ENCODE measurements at regions not wholly inside any gene's neighbourhood (a gene's known extent, or its start where the extent isn't known, plus 50 kb on each side); places are given as distances from the start of the nearest gene placed in this dataset.

- intact Hi-C loops (cut with micrococcal nuclease): no loop called here
- no peak overlapping the region for H3K27ac ChIP-seq (ENCODE audit: insufficient read depth, low read depth, low read length)
- H3K4me3 ChIP-seq (replicated peaks in 1 of 3; ENCODE audit: insufficient read depth in 1 of 3, low read depth in 1 of 3, low read length in 3 of 3): no peak overlapping the region
- H2AFZ ChIP-seq (ENCODE audit: low read depth, low read length): no peak overlapping the region
- no peaks in the 10 kb centered on the region for H3K9me3 ChIP-seq (replicated peaks; ENCODE audit: control insufficient read depth, insufficient read depth, low read length)
- H3K4me2 ChIP-seq (ENCODE audit: insufficient read depth, low read length): no peak overlapping the region
- H4K20me1 ChIP-seq (replicated peaks; ENCODE audit: control insufficient read depth, extremely low read depth, insufficient read depth, low read length): no peaks in the 10 kb centered on the region
- no peaks in the 10 kb centered on the region for H3K79me2 ChIP-seq (ENCODE audit: control insufficient read depth, insufficient read depth, low read length)
- DNase-seq (ENCODE audit: low read depth, low spot score): no peak
- H3K9ac ChIP-seq (replicated peaks; ENCODE audit: extremely low read depth, insufficient read depth, low read length): no peak overlapping the region
- no peaks in the 10 kb centered on the region for H3K9me1 ChIP-seq (replicated peaks; ENCODE audit: control insufficient read depth, extremely low read depth, insufficient read depth, low read length)
- POLR2A ChIA-PET: no interaction called here
- TF ChIP-seq EZH2 (IDR thresholded peaks at IDR 0.05; ENCODE audit: borderline replicate concordance, low read depth, low read length, severe bottlenecking) (no peak), MYC (IDR thresholded peaks at IDR 0.05; ENCODE audit: low read depth, low read length) (no peak), GATA2 (IDR thresholded peaks at IDR 0.05; ENCODE audit: insufficient read depth, insufficient read length, low read depth, low read length) (no peak), JUN (IDR thresholded peaks at IDR 0.05; ENCODE audit: borderline replicate concordance, insufficient read depth, insufficient read length, low read depth) (no peak), CTCF (IDR thresholded peaks at IDR 0.05; ENCODE audit: extremely low read depth in 1 of 2, insufficient read depth in 1 of 2, low read depth in 1 of 2, low read length in 2 of 2) (no peak), POLR2A (IDR thresholded peaks at IDR 0.05; ENCODE audit: low read depth, low read length) (no peak), MAX (IDR thresholded peaks at IDR 0.05; ENCODE audit: insufficient read depth, insufficient read length) (no peak), POLR2AphosphoS5 (IDR thresholded peaks at IDR 0.05; ENCODE audit: insufficient read depth, low read depth, low read length) (no peak), FOS (IDR thresholded peaks at IDR 0.05; ENCODE audit: borderline replicate concordance, insufficient read depth, low read length) (no peak)
- FAIRE-seq: no peak
- CTCF ChIA-PET: no interaction called here
- H3K27me3 ChIP-seq (ENCODE audit: control insufficient read depth in 2 of 2, insufficient read depth in 2 of 2, low read length in 2 of 2): no peaks in the 10 kb centered on the region
- no TSS peak for BruUV-seq (replicated peaks)
- dilution Hi-C loops (cut with MboI; ENCODE audit: extremely low pct_ligation_motif_present, low sequenced_read_pairs): no loop called here
- peaks cover 40% of the 10 kb centered on the region for H3K4me1 ChIP-seq (ENCODE audit: control insufficient read depth, extremely low read depth, insufficient read depth, low read length)
- H3K36me3 ChIP-seq (ENCODE audit: control insufficient read depth in 2 of 2, extremely low read depth in 1 of 2, insufficient read depth in 2 of 2, low read length in 2 of 2): no peaks in the 10 kb centered on the region
These were observed 203.4 kb downstream of the SLC39A8 start for GRCh38 chr4:102141842-102142241.
